ENCODE measurements at regions not wholly inside any gene's neighbourhood (a gene's known extent, or its start where the extent isn't known, plus 50 kb on each side); places are given as distances from the start of the nearest gene placed in this dataset.
A peak's percentile ranks its signal among the peaks of the same experiment; 100 is the strongest.

DNA sequence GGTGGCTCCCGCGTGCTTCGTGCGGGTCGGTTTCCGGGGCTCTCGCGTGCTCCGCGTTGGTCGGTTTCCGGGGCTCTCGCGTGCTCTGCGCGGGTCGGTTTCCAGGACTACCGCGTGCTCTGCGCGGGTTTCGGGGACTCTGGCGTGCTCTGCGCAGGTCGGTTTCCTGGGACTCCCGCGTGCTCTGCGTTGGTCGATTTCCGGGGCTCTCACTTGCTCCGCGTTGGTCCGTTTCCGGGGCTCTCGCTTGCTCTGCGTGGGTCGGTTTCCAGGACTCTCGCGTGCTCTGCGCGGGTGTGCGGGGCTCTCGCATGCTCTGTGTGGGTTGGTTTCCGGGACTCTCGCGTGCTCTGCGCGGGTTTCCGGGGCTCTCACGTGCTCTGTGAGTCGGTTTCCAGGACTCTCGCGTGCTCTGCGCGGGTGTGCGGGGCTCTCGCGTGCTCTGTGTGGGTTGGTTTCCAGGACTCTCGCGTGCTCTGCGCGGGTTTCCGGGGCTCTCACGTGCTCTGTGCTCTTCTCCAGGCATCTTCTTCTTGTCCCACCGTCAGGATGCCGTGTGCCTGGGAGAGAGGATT lies 109.9 kb upstream of the LRPAP1 start:
- no peak overlapping the region for H3K4me3 ChIP-seq (ENCODE audit: low read depth, low read length)
- TF ChIP-seq MYC (IDR thresholded peaks at IDR 0.05; ENCODE audit: low read depth, low read length) (no peak), POLR2A (IDR thresholded peaks at IDR 0.05; ENCODE audit: extremely low read depth, insufficient read length) (no peak)
- TF ChIP-seq, protein P1, sequence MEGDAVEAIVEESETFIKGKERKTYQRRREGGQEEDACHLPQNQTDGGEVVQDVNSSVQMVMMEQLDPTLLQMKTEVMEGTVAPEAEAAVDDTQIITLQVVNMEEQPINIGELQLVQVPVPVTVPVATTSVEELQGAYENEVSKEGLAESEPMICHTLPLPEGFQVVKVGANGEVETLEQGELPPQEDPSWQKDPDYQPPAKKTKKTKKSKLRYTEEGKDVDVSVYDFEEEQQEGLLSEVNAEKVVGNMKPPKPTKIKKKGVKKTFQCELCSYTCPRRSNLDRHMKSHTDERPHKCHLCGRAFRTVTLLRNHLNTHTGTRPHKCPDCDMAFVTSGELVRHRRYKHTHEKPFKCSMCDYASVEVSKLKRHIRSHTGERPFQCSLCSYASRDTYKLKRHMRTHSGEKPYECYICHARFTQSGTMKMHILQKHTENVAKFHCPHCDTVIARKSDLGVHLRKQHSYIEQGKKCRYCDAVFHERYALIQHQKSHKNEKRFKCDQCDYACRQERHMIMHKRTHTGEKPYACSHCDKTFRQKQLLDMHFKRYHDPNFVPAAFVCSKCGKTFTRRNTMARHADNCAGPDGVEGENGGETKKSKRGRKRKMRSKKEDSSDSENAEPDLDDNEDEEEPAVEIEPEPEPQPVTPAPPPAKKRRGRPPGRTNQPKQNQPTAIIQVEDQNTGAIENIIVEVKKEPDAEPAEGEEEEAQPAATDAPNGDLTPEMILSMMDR (IDR thresholded peaks at IDR 0.05; ENCODE audit: low read depth, low read length) = no peak
- DNase-seq (ENCODE audit: low read depth) = no peak

GRCh38 chr4:3641501-3641900 lies 109.3 kb upstream of the LRPAP1 start:
- no peak overlapping the region for H3K4me3 ChIP-seq (ENCODE audit: low read depth, low read length)
- TF ChIP-seq, protein P1 (IDR thresholded peaks at IDR 0.05; ENCODE audit: low read depth, low read length) = no peak
- TF ChIP-seq POLR2A (IDR thresholded peaks at IDR 0.05; ENCODE audit: extremely low read depth, insufficient read length) = no peak
- TF ChIP-seq MYC (IDR thresholded peaks at IDR 0.05; ENCODE audit: low read depth, low read length) = no peak
- TF ChIP-seq, protein P2, sequence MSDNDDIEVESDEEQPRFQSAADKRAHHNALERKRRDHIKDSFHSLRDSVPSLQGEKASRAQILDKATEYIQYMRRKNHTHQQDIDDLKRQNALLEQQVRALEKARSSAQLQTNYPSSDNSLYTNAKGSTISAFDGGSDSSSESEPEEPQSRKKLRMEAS (IDR thresholded peaks at IDR 0.05; ENCODE audit: low read depth, low read length) = no peak

DNA sequence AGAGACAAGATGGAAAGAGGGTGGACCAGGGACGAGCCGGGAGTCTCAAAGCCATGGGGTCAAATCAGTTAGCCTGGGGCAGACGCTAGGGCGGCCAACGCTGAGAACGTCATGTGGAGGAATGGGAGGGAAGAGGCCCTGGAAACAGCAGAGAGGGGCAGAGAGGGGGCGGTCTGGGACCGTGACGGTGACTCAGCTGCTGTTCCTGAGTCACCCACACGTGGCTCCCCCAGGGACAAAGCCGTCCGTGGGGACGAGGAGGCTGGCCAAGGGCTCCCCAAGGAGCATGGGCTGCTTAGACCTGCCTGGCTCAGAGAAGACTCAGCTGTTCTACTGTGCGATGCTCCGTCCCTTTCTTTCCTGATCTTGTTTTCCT lies 108.4 kb upstream of the LRPAP1 start:
- DNase-seq (ENCODE audit: low read depth) = peak; percentile 75
- no peak overlapping the region for H3K4me3 ChIP-seq (ENCODE audit: low read depth, low read length)
- TF ChIP-seq MYC (IDR thresholded peaks at IDR 0.05; ENCODE audit: low read depth, low read length) (no peak), POLR2A (IDR thresholded peaks at IDR 0.05; ENCODE audit: extremely low read depth, insufficient read length) (no peak)
- TF ChIP-seq, protein P1 (IDR thresholded peaks at IDR 0.05; ENCODE audit: low read depth, low read length) = no peak
- TF ChIP-seq, protein P2 (IDR thresholded peaks at IDR 0.05; ENCODE audit: low read depth, low read length) = no peak

More at GRCh38 chr4:3641501-3641900, 109.3 kb upstream of the LRPAP1 start:
- no peak for DNase-seq (ENCODE audit: low read depth)

- no peak overlapping the region for H3K4me3 ChIP-seq (ENCODE audit: low read depth, low read length)
- no peak for DNase-seq (ENCODE audit: low read depth)
- TF ChIP-seq, protein P2 (IDR thresholded peaks at IDR 0.05; ENCODE audit: low read depth, low read length) = no peak
- TF ChIP-seq MYC (IDR thresholded peaks at IDR 0.05; ENCODE audit: low read depth, low read length) (no peak), POLR2A (IDR thresholded peaks at IDR 0.05; ENCODE audit: extremely low read depth, insufficient read length) (no peak)
- TF ChIP-seq, protein P1 (IDR thresholded peaks at IDR 0.05; ENCODE audit: low read depth, low read length) = no peak
Measured at GRCh38 chr4:3639613-3640586, 107.7 kb upstream of the LRPAP1 start.

GRCh38 chr4:3638080-3638795 lies 106.0 kb upstream of the LRPAP1 start:
- TF ChIP-seq POLR2A (IDR thresholded peaks at IDR 0.05; ENCODE audit: extremely low read depth, insufficient read length) (no peak), MYC (IDR thresholded peaks at IDR 0.05; ENCODE audit: low read depth, low read length) (no peak)
- TF ChIP-seq, protein P2 (IDR thresholded peaks at IDR 0.05; ENCODE audit: low read depth, low read length) = no peak
- TF ChIP-seq, protein P1 (IDR thresholded peaks at IDR 0.05; ENCODE audit: low read depth, low read length) = no peak
- no peak for DNase-seq (ENCODE audit: low read depth)
- H3K4me3 ChIP-seq (ENCODE audit: low read depth, low read length) = no peak overlapping the region
